HG02870 (cell line): ENCODE measurements at regions not wholly inside any gene's neighbourhood (a gene's known extent, or its start where the extent isn't known, plus 50 kb on each side); places are given as distances from the start of the nearest gene placed in this dataset.
A peak's percentile ranks its signal among the peaks of the same experiment; 100 is the strongest.

Experiments
- ATAC-seq: cut with Tn5 transposase; IDR thresholded peaks from one replicate; pipeline ENCODE4 v1.9.1; 2021; ENCODE audit warnings: mild to moderate bottlenecking, moderate library complexity; ENCODE audit not compliant: unreplicated experiment

GRCh38 chr2:16322308-16323125 lies 343.1 kb downstream of the CYRIA start:
- ATAC-seq = no peak

DNA sequence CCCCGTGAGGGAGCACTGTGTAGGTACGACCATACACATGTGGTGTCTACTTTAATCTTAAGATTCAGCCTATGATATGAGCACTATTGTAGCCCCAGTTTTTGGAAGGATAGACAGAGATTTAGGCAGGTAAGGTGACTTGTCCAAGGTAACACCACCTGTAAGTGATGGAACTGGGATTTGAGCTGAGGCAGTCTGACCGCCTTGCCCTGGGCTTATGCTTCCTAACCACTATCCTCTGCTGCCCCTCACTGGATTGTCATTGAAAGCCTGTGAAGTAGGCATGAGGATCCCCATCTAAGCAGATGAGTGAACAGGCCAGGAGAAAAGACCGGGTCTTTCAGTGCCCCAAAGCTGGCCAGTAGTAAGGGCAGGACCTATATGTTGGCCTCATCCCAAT lies 343.8 kb downstream of the CYRIA start:
- no peak for ATAC-seq

GRCh38 chr2:16321256-16321655 lies 344.4 kb downstream of the CYRIA start:
- ATAC-seq = no peak

- no peak for ATAC-seq
Observed at GRCh38 chr2:16320716-16321115, 344.9 kb downstream of the CYRIA start.

GRCh38 chr2:16319551-16320121 lies 346.0 kb downstream of the CYRIA start:
- ATAC-seq = no peak

DNA sequence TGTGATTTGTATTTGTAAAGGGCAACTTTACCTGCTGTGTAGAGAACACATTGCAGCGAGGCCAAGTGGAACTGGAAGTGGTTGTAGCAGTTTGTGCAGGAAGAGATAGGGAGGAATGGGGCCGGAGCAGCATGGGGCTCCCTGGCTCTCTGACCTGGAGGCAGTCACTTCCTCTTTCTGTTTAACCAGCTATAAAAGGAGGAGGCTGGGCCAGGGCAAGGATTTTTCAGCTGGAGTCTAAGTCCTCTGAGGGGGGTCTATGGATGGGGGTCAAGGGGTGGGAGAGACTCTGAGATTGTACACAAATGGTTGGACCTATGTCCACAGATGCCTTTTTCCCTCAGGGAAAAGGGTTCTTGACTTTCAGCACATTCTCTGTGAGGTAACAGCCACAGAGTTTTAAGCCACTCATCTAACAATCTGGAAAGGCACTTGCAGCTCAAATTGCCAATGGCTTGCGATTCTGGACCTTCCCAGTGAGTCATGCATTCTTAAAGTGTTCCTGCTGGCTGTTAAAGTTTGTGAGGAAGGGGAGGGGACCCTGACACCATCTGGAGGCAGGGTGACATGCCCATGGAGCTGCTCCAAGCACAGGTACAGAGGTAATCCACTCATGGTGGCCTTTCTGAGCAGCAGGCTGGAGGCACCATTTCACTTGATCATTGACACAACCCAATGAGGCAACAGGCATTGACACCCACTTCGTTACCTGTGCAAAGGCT lies 347.0 kb downstream of the CYRIA start:
- peak; percentile 50 for ATAC-seq

- no peak for ATAC-seq
Observed at GRCh38 chr2:16318051-16318450, 347.6 kb downstream of the CYRIA start.

DNA sequence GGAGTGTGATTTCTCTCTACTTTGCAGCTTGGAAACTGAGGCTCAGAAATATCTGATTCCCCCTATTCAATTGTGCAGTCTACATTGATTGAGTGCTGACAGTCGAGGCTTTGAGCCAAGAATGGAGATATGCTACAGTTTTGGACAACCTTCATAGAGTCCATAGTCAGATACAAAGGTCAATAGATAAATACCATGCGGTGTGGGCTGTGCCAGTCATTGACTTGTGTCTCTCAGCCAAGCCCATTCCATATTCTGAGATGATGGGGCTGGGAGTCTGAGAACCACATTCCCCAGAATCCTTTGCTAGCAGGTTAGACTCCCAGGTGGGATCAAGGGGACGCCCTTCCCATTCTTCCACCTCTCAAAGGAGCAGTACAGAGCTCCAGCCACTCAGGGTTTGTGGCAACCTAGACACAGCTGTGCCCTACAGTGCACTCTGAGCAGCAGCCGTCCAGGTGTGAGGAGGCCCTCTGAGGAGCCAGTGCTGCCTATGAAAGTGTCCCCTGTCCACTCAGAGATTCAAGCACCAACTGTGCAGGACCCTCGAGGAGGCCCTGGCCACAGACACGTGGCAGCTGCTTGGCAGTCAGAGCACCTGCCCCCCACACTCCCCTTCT lies 348.3 kb downstream of the CYRIA start:
- no peak for ATAC-seq

- no peak for ATAC-seq
Observed at GRCh38 chr2:16316456-16317210, 349.0 kb downstream of the CYRIA start.

DNA sequence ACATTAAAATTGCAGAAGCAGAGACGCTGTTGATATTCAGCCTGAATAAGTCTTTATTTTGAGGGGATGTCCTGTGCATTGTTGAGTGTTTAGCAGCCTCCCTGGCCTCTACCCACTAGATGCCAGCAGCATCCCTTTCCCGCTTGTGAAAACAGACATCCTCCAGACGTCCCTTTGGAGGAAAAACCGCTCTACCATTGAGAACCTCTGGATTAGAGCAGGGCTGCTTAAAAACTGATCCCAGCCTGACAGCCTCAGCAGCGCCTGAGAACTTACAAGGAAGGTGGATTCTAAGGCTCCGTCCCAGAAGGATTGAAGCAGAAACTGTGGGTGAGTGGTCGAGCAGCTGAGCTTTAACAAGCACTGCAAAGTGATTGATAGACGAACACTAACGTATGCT lies 349.7 kb downstream of the CYRIA start:
- ATAC-seq = no peak

DNA sequence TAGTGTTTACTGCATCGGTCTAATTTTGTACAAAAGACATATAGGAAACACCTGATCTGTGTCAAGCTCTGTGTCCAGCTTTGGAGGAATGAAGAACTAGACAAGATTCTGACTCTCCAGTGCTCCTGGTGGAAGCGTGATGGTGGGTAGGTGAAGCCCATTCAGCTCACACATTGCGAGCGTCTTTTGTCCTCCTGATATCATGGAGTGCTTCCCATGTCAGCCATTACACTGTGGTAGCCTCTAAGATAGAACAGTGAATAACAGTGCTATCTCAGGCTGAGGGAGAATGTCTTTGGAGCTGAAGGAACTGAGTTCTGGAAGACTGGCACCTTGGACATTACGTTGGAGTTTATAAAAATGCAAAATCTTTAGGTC lies 350.2 kb downstream of the CYRIA start:
- no peak for ATAC-seq

- ATAC-seq = no peak
Observed at GRCh38 chr2:16314691-16315457, 350.8 kb downstream of the CYRIA start.

DNA sequence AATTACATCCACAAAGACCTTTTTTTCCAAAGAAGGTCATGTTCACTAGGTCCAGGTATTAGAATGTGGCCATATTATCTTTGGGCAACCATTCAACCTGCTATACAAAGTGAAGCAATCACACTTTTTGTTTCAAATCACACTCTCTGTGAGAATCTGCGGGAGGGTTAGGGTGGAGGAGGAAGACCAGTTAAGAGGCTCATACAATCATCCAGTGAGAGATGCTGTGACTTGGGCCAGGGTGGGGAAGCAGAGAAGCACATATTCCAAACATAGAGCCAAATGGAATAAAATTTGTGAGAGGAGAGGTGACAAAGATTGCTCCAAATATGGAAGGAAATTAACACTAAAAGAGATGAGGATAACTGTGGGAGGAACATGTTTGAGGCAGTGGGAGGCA lies 351.6 kb downstream of the CYRIA start:
- no peak for ATAC-seq

- no peak for ATAC-seq
Observed at GRCh38 chr2:16313235-16313975, 352.2 kb downstream of the CYRIA start.

DNA sequence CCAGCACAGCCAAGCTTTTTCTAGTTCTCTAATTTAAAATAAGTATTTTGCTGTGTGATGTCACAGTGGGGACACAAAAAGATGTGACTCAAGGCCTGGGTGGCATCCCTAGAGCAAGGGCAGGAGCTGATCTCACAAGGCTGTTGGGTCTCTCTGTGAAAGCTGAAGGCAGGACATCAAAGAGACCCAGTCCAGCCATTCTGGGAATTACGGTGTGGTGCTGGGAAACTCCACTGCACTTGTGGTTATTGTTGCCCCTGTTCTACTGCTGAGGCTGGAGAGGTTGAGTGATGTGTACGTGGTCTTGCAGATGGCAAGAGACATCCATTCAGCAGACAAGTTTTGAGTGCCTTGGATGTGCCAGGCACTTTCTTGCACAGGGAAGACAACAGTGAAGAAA lies 352.9 kb downstream of the CYRIA start:
- ATAC-seq = no peak

GRCh38 chr2:16311521-16312440 lies 353.9 kb downstream of the CYRIA start:
- ATAC-seq = no peak

DNA sequence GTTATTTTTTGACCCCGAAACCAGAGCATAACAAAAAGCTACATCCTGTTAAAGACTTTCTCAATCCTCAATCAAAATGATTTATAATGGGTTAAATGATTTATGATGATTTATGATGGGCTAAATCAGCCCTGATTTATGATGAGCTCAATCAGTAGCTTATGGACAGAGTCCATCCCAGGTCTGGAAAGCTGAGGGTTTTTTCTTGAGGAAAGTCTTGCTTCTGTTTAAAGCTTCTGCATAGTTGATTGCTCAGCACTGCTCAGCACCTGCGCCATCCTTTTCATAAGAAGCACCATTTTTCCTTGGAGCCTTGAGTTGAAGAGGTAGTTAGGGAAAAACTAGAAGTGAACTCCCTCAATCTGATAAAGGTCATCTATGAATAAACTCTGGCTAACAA lies 356.8 kb downstream of the CYRIA start:
- ATAC-seq = no peak

- ATAC-seq = no peak
Observed at GRCh38 chr2:16304876-16305590, 360.6 kb downstream of the CYRIA start.
